HCT116 (cell line): ENCODE measurements at regions not wholly inside any gene's neighbourhood (a gene's known extent, or its start where the extent isn't known, plus 50 kb on each side); places are given as distances from the start of the nearest gene placed in this dataset.

Source experiments
- ATAC-seq: fragments of 200-7000 bp; cut with Tn5 transposase; 2 replicates; pipeline ENCODE4 v1.9.1; 2020; ENCODE audit warnings: mild to moderate bottlenecking, moderate library complexity
- BruUV-seq: library from RNA; stranded (reverse); fragments of 400-500 nt; replicated peaks from 2 replicates; lab custom pipeline; 2021; lab: Mats Ljungman, UMichigan
- CTCF ChIA-PET: fragments of 300-600 bp; sonication (Branson Sonifier 250); formaldehyde crosslinking; loops from one replicate; lab custom pipeline; 2021; ENCODE audit warnings: antibody characterized with exemption; lab: Charles Lee
- POLR2A ChIA-PET: fragments of 300-600, 350-600 bp; sonication (Branson Sonifier 250); formaldehyde crosslinking; loops from one replicate; lab custom pipeline; 2021; ENCODE audit warnings: antibody characterized with exemption; lab: Charles Lee
- RAD21 ChIA-PET, 2 experiments: fragments of 300-600 bp; sonication (Branson Sonifier 250); formaldehyde crosslinking; loops; one replicate each; lab custom pipeline; 2023; ENCODE audit warnings: low total read pairs in 2 of 2; ENCODE audit not compliant: uncharacterized antibody in 2 of 2, unreplicated experiment in 2 of 2, low non-redundant PET in 1 of 2; lab: Charles Lee
- DNase-seq: peaks from one replicate; pipeline ENCODE4 v3.0.0-alpha.2; 2010; ENCODE audit warnings: low read depth, low spot score
- H2AFZ ChIP-seq: fragments of 200-600 bp; shearing (Covaris generic), sonication (generic); 2 replicates; pipeline ENCODE4 v1.6.1; 2017; ENCODE audit warnings: low read depth, mixed run types, mixed read lengths, antibody characterized with exemption, low read length; ENCODE audit not compliant: poor library complexity, severe bottlenecking
- H3K27ac ChIP-seq: 2 replicates; pipeline ENCODE4 v1.5.1; 2012; ENCODE audit warnings: low read depth, low read length
- H3K27me3 ChIP-seq: fragments of 200-600 bp; sonication (generic); 2 replicates; pipeline ENCODE4 v1.6.1; 2016; ENCODE audit warnings: mixed run types, low read length, mixed read lengths; ENCODE audit not compliant: insufficient read depth
- H3K36me3 ChIP-seq, 2 experiments: fragments of 200-500 bp in 1 of 2; fragments of 200-600 bp in 1 of 2; sonication (Bioruptor generic) in 1 of 2; sonication (generic) in 1 of 2; 2 replicates each; pipeline versions ENCODE4 v1.5.1 to v1.6.1; 2014 to 2016; ENCODE audit warnings: low read length in 2 of 2, inconsistent platforms in 1 of 2, mixed read lengths in 1 of 2, mixed run types in 1 of 2; ENCODE audit not compliant: insufficient read depth in 2 of 2, control insufficient read depth in 1 of 2
- H3K4me1 ChIP-seq, 2 experiments: fragments of 200-600 bp in 1 of 2; sonication (generic) in 1 of 2; 2 replicates each; pipeline versions ENCODE4 v1.5.1 to v1.6.1; 2012 to 2017; ENCODE audit warnings: low read length in 2 of 2, inconsistent platforms in 1 of 2, mild to moderate bottlenecking in 1 of 2, mixed read lengths in 1 of 2, mixed run types in 1 of 2, moderate library complexity in 1 of 2; ENCODE audit not compliant: insufficient read depth in 2 of 2, control insufficient read depth in 1 of 2
- H3K4me2 ChIP-seq: fragments of 200-600 bp; sonication (generic); 2 replicates; pipeline ENCODE4 v1.6.1; 2017; ENCODE audit warnings: mixed run types, low read length, mixed read lengths
- H3K4me3 ChIP-seq, 2 experiments: fragments of 200-600 bp in 1 of 2; sonication (generic) in 1 of 2; replicated peaks in 1 of 2; 2 replicates each; pipeline ENCODE4 v1.5.1; 2011 to 2016; ENCODE audit warnings: low read length in 2 of 2, control low read depth in 1 of 2, low read depth in 1 of 2, mild to moderate bottlenecking in 1 of 2, mixed read lengths in 1 of 2, mixed run types in 1 of 2
- H3K79me2 ChIP-seq: fragments of 200-600 bp; sonication (generic); 2 replicates; pipeline ENCODE4 v1.6.1; 2017; ENCODE audit warnings: mild to moderate bottlenecking, mixed run types, low read length, moderate library complexity, mixed read lengths; ENCODE audit not compliant: insufficient read depth
- H3K9ac ChIP-seq: fragments of 200-600 bp; sonication (generic); 2 replicates; pipeline ENCODE4 v1.6.1; 2016; ENCODE audit warnings: low read length, mixed read lengths
- H3K9me2 ChIP-seq: fragments of 200-600 bp; sonication (generic), shearing (Covaris generic); 2 replicates; pipeline ENCODE4 v1.6.1; 2017; ENCODE audit warnings: mixed run types, mild to moderate bottlenecking, moderate library complexity; ENCODE audit not compliant: insufficient read depth
- H3K9me3 ChIP-seq, 2 experiments: fragments of 200-500 bp in 1 of 2; fragments of 200-600 bp in 1 of 2; sonication (Bioruptor generic) in 1 of 2; sonication (generic) in 1 of 2; 2 replicates each; pipeline ENCODE4 v1.6.1; 2014 to 2017; ENCODE audit warnings: low read length in 2 of 2, mixed read lengths in 2 of 2, inconsistent platforms in 1 of 2, low read depth in 1 of 2, mild to moderate bottlenecking in 1 of 2, mixed run types in 1 of 2, moderate library complexity in 1 of 2; ENCODE audit not compliant: control insufficient read depth in 1 of 2, insufficient read depth in 1 of 2
- H4K20me1 ChIP-seq: fragments of 200-600 bp; sonication (generic), shearing (Covaris generic); 2 replicates; pipeline ENCODE4 v1.6.1; 2017; ENCODE audit warnings: mixed run types, mild to moderate bottlenecking, moderate library complexity; ENCODE audit not compliant: insufficient read depth
- ATF3 ChIP-seq: IDR thresholded peaks from 2 replicates; pipeline ENCODE4 v1.6.1; 2012
- CBX3 ChIP-seq: IDR thresholded peaks from 2 replicates; pipeline ENCODE4 v1.6.1; 2012; ENCODE audit warnings: low read depth
- CEBPB ChIP-seq: IDR thresholded peaks from 2 replicates; pipeline ENCODE4 v1.6.1; 2012; ENCODE audit warnings: low read depth
- ELF1 ChIP-seq: IDR thresholded peaks from 2 replicates; pipeline ENCODE4 v1.6.1; 2012; ENCODE audit warnings: low read depth, borderline replicate concordance
- EZH2 ChIP-seq: fragments of 200-600 bp; sonication (generic); IDR thresholded peaks from 2 replicates; pipeline ENCODE4 v1.6.1; 2017; ENCODE audit warnings: antibody characterized with exemption, mixed run types
- EZH2phosphoT487 ChIP-seq: fragments of 200-600 bp; IDR thresholded peaks from 2 replicates; pipeline ENCODE4 v1.6.1; 2018; ENCODE audit warnings: antibody characterized with exemption, borderline replicate concordance
- FOSL1 ChIP-seq: IDR thresholded peaks from 2 replicates; pipeline ENCODE4 v1.6.1; 2012; ENCODE audit warnings: low read depth
- POLR2A ChIP-seq: IDR thresholded peaks from 2 replicates; pipeline ENCODE4 v1.7.0; 2011; ENCODE audit warnings: borderline replicate concordance; ENCODE audit not compliant: insufficient read depth, insufficient read length; ENCODE audit errors: extremely low read depth
- POLR2AphosphoS5 ChIP-seq: IDR thresholded peaks from 2 replicates; pipeline ENCODE4 v1.6.1; 2011; ENCODE audit warnings: mild to moderate bottlenecking, low read depth, low read length, moderate library complexity
- RAD21 ChIP-seq: IDR thresholded peaks from 2 replicates; pipeline ENCODE4 v1.6.1; 2012; ENCODE audit warnings: low read depth, mild to moderate bottlenecking
- SIN3A ChIP-seq: IDR thresholded peaks from 2 replicates; pipeline ENCODE4 v1.6.1; 2012; ENCODE audit warnings: low read depth
- TCF7L2 ChIP-seq: IDR thresholded peaks from 2 replicates; pipeline ENCODE4 v1.7.0; 2011; ENCODE audit warnings: borderline replicate concordance, inconsistent platforms; ENCODE audit not compliant: insufficient read depth, insufficient read length; ENCODE audit errors: extremely low read depth
- YY1 ChIP-seq: IDR thresholded peaks from 2 replicates; pipeline ENCODE4 v1.6.1; 2011; ENCODE audit warnings: low read length, low read depth, moderate library complexity, mild to moderate bottlenecking; ENCODE audit not compliant: insufficient replicate concordance; ENCODE audit errors: extremely low read depth
- ZFX ChIP-seq: fragments of 450-650 bp; IDR thresholded peaks from 2 replicates; pipeline ENCODE4 v1.6.1; 2017
- intact Hi-C: fragments of 100-400 bp; cut with micrococcal nuclease; formaldehyde crosslinking; loops from 2 replicates; pipeline ENCODE4 v1.10.0; 2022

- Histone ChIP-seq H3K9me2 (no peaks in the 10 kb centered on the region), H3K9me3 (no peaks in the 10 kb centered on the region; a peak in 1 of 4 replicates), H2AFZ (no peak overlapping the region), H3K27ac (no peak overlapping the region), H3K9ac (no peak overlapping the region), H3K4me1 (no peaks in the 10 kb centered on the region), H3K36me3 (no peaks in the 10 kb centered on the region)
- DNase-seq = no peak
- intact Hi-C loops = no loop called here
- no TSS peak for BruUV-seq
- CTCF ChIA-PET = no interaction called here
- TF ChIP-seq ELF1 = no peak
- no peak for TF ChIP-seq YY1
- TF ChIP-seq ZFX = no peak
- no peak for TF ChIP-seq RAD21
- TF ChIP-seq CBX3 = no peak
- no peak for TF ChIP-seq ATF3
- no peak for TF ChIP-seq EZH2
- TF ChIP-seq CEBPB = no peak
- TF ChIP-seq, all 23 proteins: peak for 0
- no peaks in the 10 kb centered on the region for H3K79me2 ChIP-seq
- POLR2A ChIA-PET = no interaction called here
- no peaks in the 10 kb centered on the region for H4K20me1 ChIP-seq
- RAD21 ChIA-PET = no interaction called here
- H3K4me3 ChIP-seq = no peak overlapping the region
- no peak overlapping the region for H3K4me2 ChIP-seq
- no peak for ATAC-seq
- no peaks in the 10 kb centered on the region for H3K27me3 ChIP-seq
Observed at GRCh38 chrX:45352611-45353010, 151.9 kb upstream of the DIPK2B start.

DNA sequence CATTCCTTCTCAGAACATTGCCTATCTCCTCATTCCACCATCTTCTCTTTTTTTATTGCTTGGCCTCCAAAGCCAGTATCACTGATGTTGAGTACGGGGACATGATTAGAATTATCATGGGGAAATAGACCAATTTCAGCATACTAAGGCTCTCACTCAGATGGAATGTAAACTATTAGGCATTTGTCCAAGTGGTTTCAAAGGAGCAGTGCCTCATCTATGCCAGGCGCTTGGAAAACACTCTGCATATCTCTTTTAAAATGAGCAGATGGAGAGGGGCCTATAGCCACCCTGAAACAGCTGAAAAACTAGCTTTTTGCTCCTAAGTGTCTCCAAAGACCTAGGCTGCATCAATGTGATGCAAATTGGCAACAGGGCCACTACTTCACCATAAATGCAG is 150.8 kb upstream of the DIPK2B start:
- H4K20me1 ChIP-seq = no peaks in the 10 kb centered on the region
- ChIA-PET CTCF (no interaction called here), RAD21 (no interaction called here), POLR2A (no interaction called here)
- no peak overlapping the region for H2AFZ ChIP-seq
- DNase-seq = no peak
- no peak overlapping the region for H3K4me2 ChIP-seq
- H3K79me2 ChIP-seq = no peaks in the 10 kb centered on the region
- TF ChIP-seq POLR2A (no peak), POLR2AphosphoS5 (no peak), TCF7L2 (no peak), EZH2phosphoT487 (no peak), SIN3A (no peak), ZFX (no peak), FOSL1 (no peak)
- intact Hi-C loops = no loop called here
- H3K9ac ChIP-seq = no peak overlapping the region
- no peak for ATAC-seq
- no peaks in the 10 kb centered on the region for H3K4me1 ChIP-seq
- no peak overlapping the region for H3K27ac ChIP-seq
- H3K9me2 ChIP-seq = no peaks in the 10 kb centered on the region
- H3K27me3 ChIP-seq = no peaks in the 10 kb centered on the region
- no TSS peak for BruUV-seq
- no peak overlapping the region for H3K4me3 ChIP-seq
- no peaks in the 10 kb centered on the region for H3K36me3 ChIP-seq
- no peaks in the 10 kb centered on the region; a peak in 1 of 4 replicates for H3K9me3 ChIP-seq
